ENCODE measurements at regions not wholly inside any gene's neighbourhood (a gene's known extent, or its start where the extent isn't known, plus 50 kb on each side); places are given as distances from the start of the nearest gene placed in this dataset.

GRCh38 chr1:81432059-81432458 is 368.7 kb upstream of the ADGRL2 start:
- TF ChIP-seq CTCF (IDR thresholded peaks at IDR 0.05; ENCODE audit: poor library complexity, severe bottlenecking), result no peak
- no peak for TF ChIP-seq EP300 (conservative IDR thresholded peaks at IDR 0.05; ENCODE audit: poor library complexity, severe bottlenecking)

All from neural cell (in vitro differentiated cells).